Fibroblast of skin of right biceps (primary cell): ENCODE measurements at regions not wholly inside any gene's neighbourhood (a gene's known extent, or its start where the extent isn't known, plus 50 kb on each side); places are given as distances from the start of the nearest gene placed in this dataset.
A peak's percentile ranks its signal among the peaks of the same experiment; 100 is the strongest.
"Not testable (repeated sequence)": the region's sequence is repeated elsewhere in the genome, so short reads cannot be mapped to it uniquely, and the experiment has no call there.

Source experiments
- DNase-seq: peaks from one replicate; pipeline ENCODE4 v3.0.0-alpha.2; 2013

- no peak for DNase-seq
Measured at GRCh38 chr15:53116169-53116568, 326.0 kb upstream of the ONECUT1 start.

GRCh38 chr15:53115563-53115962, 325.4 kb upstream of the ONECUT1 start:
- no peak for DNase-seq

DNA sequence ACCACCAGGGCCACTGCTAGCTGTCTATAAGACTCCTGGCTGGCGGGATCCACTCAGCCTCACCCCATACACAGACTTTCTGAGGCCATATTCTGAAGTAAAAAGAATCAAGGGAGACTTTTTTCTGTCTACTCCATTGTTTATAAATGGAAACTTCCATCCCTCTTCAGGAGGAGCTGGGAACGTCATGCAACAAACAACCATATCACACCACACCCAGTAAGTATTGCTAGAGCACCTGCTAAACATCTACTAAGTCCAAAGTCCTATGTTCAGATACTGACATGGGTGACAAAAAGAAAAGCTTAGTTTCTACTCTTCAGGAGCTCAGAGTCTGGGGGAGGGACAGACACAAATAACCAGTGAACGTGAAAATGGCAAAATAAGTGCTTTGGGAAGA, 324.8 kb upstream of the ONECUT1 start:
- no peak for DNase-seq

- no peak for DNase-seq
Measured at GRCh38 chr15:53110999-53111398, 320.9 kb upstream of the ONECUT1 start.

DNA sequence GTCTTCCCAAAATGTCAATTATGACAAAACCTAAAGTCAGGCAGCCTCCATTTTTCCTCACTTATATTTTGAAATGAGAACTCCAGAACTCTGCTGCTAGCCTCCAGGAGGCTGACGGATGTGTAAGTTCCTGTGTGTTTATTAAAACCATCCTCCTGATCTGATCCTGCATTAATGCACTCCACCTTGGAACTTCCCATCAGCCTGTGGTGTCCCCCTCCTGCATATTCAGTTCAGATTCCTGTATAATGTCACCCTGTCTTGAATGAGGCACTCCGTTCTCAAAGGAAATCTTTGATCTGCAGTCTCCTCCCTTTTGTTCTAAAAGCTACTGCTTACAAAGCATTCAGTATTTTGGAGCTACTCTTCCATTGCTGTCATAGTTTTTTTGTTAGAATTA, 318.2 kb upstream of the ONECUT1 start:
- DNase-seq, result no peak

- no peak for DNase-seq
Measured at GRCh38 chr15:53107855-53108254, 317.7 kb upstream of the ONECUT1 start.

DNA sequence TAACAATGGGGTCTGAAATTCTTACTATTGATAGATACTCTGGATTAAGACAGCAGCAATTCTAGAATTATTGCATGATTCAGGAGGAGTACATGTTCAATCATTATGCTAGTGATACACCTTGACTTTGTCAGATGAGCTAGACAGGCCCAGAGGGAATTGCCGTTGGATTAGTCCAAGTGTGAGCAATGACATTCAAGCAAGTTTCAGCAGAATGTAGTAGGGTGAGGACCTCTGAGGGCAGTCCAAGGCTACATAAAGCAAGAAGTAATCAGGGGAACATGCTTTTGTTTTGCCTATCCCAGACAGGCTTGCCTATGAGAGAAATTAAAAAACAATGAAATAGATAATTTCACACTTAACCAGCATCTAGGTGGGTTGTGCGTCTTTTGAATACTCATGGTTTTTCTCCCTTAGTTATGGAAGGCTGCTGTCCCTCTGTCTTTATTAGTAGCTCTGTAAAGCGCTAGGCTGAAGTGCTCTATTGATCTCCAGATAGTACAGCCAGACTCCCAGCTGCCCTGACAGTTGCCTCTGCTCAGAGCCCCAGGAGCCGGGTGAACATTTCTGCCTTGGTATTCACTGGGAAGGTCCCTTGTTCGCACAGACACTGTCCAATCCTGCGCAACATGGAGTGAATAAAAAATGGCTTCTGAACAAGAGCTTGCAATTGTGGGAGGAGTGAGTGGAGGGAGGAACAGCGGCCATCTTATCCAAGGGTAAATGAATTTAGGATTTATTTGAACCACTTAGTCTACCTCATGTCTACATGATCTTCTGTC, 316.6 kb upstream of the ONECUT1 start:
- DNase-seq, result no peak

- DNase-seq, result no peak
Measured at GRCh38 chr15:53102483-53102882, 312.3 kb upstream of the ONECUT1 start.

DNA sequence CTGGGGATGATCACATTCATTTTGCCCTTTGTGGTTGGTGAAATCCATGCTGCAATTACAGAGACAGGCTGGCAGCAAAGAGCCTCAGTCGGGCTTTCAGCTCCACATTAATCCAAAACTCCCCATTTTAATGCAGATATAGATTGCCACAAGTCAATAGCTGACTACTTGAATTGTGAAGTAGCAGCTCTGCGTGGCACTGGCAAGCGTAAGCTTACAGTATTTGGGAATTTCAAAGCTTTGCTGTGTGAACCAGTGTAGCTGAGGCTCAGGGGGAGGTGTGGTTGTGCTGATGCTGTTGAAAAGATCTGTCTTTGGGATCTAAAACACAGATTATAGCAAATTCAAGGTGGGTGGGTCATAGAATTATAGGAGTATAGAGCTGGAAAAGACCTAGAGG, 290.3 kb upstream of the ONECUT1 start:
- DNase-seq, result no peak

DNA sequence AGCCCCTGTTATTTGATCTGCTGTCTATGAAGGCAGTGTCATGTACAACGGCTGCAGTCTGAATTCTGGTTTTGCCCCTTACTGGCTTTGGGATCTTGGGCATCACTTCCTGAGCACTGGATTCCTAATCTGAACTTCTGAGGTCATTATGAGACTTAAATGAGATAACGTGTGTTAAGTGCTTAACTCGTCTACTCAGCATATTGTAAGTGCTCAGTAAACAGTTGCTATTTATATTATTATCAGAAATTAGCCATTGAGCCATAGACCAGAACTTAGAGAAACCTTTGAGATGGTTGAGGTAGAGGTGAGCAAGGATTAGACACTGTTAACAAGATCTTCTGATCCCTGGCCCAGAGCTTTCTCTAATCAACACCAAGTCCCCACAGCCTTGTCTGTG, 284.1 kb upstream of the ONECUT1 start:
- no peak for DNase-seq

GRCh38 chr15:53072077-53072476, 281.9 kb upstream of the ONECUT1 start:
- DNase-seq, result peak; percentile 16

- DNase-seq, result no peak
Measured at GRCh38 chr15:53068636-53069035, 278.5 kb upstream of the ONECUT1 start.

GRCh38 chr15:53059273-53060043, 269.3 kb upstream of the ONECUT1 start:
- no peak for DNase-seq

GRCh38 chr15:53046153-53046790, 256.1 kb upstream of the ONECUT1 start:
- no peak for DNase-seq

DNA sequence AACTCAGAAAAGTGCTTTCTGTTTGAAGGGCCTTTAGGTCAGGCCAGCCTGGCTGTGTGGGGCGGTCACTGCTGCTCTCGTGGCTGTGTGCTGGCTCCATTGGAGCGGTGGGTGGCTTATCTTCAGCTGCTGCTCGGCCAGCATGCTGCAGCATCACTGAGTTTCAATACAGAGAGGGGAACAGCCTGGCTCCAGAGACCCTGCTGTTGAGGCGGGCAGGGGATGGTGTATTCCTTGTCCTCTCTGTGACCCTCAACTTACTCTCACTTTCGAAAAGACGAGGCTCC, 248.5 kb upstream of the ONECUT1 start:
- DNase-seq, result no peak

DNA sequence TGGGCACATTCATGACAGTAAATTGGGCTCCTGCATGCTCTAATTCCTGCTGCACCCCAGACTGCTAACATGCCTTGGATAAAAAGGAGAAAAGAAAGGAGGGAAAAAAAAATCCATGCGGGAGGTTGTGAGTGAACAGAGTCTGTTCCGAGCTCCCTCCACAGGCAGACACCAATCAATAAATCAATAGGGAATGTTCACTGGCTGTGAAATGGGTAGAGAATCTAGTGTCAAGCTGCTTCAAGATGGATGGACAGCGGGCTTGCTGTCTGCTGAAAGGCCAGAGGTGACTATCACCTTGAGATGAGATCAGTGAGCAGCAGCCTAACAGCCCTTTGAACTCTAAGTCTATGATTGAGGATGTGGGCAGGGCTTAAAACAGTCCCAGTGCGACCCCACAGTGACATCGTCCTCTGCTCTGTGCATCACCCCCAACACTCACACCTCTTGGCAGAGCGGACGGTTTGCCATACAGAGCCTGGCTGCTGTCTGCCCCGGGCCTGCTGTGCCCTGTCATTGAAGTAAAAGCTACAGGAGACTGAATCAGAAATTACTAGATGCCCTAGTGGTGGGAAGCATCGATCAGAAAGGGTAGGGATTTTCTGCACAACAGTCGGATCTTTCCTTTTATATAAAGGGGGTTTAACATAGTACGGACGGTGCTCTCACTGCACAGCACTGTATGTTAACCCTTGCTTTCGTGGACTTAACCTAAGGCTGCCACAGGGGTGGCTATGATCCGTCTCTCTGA, 247.9 kb upstream of the ONECUT1 start:
- DNase-seq, result no peak

GRCh38 chr15:53036641-53037040, 246.5 kb upstream of the ONECUT1 start:
- DNase-seq, result no peak

DNA sequence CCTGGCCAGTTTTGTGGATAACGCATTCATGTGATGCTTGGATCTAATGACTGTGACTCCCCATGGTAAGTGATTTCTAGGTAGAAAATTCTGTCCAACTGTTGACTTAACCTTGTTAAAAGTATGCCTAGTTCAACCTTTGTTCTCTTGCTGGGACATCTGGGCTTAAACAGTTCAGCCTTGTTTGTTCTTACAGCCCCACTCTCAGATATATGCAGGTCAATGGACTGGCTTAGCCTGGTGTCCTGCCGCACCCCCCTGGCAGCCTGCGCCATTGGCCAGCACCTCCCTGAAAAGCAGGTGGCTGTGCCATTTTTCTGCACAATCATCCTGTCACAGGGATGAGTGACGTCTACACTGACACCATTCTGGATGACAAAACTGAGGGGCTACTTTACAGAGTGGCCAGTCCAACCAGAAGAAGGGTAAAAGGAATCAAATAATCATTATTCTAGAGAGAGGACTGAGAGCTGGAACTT, 244.7 kb upstream of the ONECUT1 start:
- no peak for DNase-seq

GRCh38 chr15:53033709-53034108, 243.6 kb upstream of the ONECUT1 start:
- DNase-seq, result no peak

GRCh38 chr15:53031469-53031868, 241.3 kb upstream of the ONECUT1 start:
- DNase-seq, result no peak

GRCh38 chr15:53022788-53023187, 232.7 kb upstream of the ONECUT1 start:
- DNase-seq, result no peak

GRCh38 chr15:53013329-53013728, 223.2 kb upstream of the ONECUT1 start:
- no peak for DNase-seq

DNA sequence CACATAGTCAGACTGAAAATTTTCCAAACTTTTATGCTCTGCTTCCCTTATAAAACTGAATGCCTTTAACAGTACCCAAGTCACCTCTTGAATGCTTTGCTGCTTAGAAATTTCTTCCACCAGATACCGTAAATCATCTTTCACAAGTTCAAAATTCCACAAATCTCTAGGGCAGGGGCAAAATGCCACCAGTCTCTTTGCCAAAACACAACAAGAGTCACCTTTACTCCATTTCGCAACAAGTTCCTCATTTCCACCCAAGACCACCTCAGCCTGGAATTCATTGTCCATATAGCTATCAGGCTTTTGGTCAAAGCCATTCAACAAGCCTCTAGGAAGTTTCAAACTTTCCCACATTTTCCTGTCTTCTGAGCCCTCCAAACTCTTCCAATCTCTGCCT, 221.6 kb upstream of the ONECUT1 start:
- not testable (repeated sequence) for DNase-seq
